Breast epithelium (tissue), 3 donors: ENCODE measurements at regions not wholly inside any gene's neighbourhood (a gene's known extent, or its start where the extent isn't known, plus 50 kb on each side); places are given as distances from the start of the nearest gene placed in this dataset.
"Not testable (repeated sequence)": the region's sequence is repeated elsewhere in the genome, so short reads cannot be mapped to it uniquely, and the experiment has no call there.

Experiments
- POLR2A ChIP-seq: fragments of 450-650 bp; IDR thresholded peaks from one replicate; pipeline ENCODE4 v1.6.1; 2016; ENCODE audit warnings: antibody characterized with exemption, mild to moderate bottlenecking, moderate library complexity
- POLR2AphosphoS5 ChIP-seq, 3 donors: sonication (generic); formaldehyde crosslinking; IDR thresholded peaks; one replicate each; pipeline ENCODE4 v1.6.1; 2017; ENCODE audit warnings: antibody characterized with exemption in 3 of 3
- TF ChIP-seq, protein P1 (sequence below), 3 donors: fragments of 450-650 bp; IDR thresholded peaks; one replicate each; pipeline ENCODE4 v1.5.1; 2016 to 2017; ENCODE audit warnings: antibody characterized with exemption in 3 of 3, mild to moderate bottlenecking in 3 of 3, moderate library complexity in 3 of 3

DNA sequence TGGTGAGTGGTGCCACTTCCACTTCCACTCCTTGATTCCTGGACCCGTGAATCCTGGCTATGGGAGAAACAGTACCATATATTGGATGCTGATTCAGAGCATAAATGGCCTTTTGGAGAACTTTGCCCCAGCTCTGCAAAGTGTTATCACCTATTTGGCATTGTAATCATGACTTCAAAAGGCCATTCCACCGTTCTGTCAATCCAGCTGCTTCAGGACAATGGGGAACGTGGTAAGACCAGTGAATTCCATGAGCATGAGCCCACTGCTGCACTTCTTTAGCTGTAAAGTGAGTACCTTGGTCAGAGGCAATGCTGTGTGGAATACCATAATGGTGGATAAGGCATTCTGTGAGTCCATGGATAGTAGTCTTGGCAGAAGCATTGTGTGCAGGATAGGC is 273.8 kb downstream of the C12orf75 start:
- TF ChIP-seq, protein P1, sequence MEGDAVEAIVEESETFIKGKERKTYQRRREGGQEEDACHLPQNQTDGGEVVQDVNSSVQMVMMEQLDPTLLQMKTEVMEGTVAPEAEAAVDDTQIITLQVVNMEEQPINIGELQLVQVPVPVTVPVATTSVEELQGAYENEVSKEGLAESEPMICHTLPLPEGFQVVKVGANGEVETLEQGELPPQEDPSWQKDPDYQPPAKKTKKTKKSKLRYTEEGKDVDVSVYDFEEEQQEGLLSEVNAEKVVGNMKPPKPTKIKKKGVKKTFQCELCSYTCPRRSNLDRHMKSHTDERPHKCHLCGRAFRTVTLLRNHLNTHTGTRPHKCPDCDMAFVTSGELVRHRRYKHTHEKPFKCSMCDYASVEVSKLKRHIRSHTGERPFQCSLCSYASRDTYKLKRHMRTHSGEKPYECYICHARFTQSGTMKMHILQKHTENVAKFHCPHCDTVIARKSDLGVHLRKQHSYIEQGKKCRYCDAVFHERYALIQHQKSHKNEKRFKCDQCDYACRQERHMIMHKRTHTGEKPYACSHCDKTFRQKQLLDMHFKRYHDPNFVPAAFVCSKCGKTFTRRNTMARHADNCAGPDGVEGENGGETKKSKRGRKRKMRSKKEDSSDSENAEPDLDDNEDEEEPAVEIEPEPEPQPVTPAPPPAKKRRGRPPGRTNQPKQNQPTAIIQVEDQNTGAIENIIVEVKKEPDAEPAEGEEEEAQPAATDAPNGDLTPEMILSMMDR (IDR thresholded peaks at IDR 0.05) = not testable (repeated sequence)
- not testable (repeated sequence) for TF ChIP-seq POLR2A; POLR2AphosphoS5 (IDR thresholded peaks at IDR 0.05)
